Activated naive CD4-positive, alpha-beta T cell treated with anti-CD3 and anti-CD28 coated beads, Interleukin-2, amount 50 U/mL, for 72 hours (primary cell): ENCODE measurements at regions not wholly inside any gene's neighbourhood (a gene's known extent, or its start where the extent isn't known, plus 50 kb on each side); places are given as distances from the start of the nearest gene placed in this dataset.

Experiments
- ATAC-seq, 2 donors: fragments of 150-1000 bp; cut with Tn5 transposase; 2 replicates each; pipeline ENCODE4 v1.10.0; 2021; ENCODE audit warnings: mild to moderate bottlenecking in 2 of 2, moderate library complexity in 2 of 2
- DNase-seq, 2 donors: peaks; one replicate each; pipeline ENCODE4 v3.0.0; 2021 to 2022; ENCODE audit warnings: low spot score in 2 of 2
- H3K27ac Mint-ChIP-seq, 2 donors: one replicate each; pipeline ENCODE4 v1.8.0; 2022; ENCODE audit warnings: mild to moderate bottlenecking in 2 of 2, mixed read lengths in 2 of 2
- H3K36me3 Mint-ChIP-seq, 2 donors: one replicate each; pipeline ENCODE4 v1.8.0; 2022; ENCODE audit warnings: mixed read lengths in 2 of 2
- H3K9me3 Mint-ChIP-seq, 2 donors: one replicate each; pipeline ENCODE4 v1.8.0; 2022; ENCODE audit warnings: mixed read lengths in 2 of 2

DNA sequence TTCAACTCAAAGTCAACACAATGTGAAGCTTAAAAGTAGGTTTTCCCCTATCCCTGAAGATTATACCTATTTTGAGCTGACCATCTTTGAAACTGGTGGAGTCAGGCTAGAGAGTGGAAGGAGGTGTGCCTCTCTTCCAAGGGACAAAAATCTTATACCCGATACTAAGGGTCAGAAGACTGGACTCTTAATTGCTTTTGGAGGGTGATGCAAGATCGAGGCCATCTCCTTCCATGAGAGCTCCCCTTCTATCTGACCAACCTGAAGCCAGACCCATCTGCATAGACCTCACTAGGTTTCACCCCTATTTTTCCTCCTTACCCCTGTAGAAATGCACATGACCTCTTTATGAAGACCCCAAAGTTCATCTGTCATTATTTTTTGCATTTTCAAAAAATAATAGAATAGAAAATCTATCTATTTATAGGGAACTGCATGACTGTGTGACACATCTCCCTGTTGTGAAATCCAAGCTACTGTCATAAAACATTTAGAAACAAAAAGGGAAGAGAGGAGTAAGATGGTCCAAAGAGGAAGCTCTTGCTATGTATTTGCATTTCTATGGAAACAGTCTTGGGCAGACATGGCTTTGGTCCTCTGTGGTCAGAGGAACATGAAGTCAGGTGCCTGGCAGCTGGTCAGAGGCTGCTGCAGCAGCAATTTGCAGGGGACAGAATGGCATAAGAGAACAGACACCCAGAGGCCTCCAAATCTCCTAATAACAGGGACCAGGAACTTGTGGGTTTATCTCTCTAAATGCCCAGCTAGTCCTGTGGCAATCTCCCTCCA lies 349.2 kb downstream of the MAFB start:
- peaks cover 10% of the 10 kb centered on the region in 2 donors for H3K36me3 Mint-ChIP-seq
- ATAC-seq: no peak
- H3K9me3 Mint-ChIP-seq: peaks cover 15 to 25% of the 10 kb centered on the region in 2 donors
- H3K27ac Mint-ChIP-seq: no peak overlapping the region
- DNase-seq: no peak

DNA sequence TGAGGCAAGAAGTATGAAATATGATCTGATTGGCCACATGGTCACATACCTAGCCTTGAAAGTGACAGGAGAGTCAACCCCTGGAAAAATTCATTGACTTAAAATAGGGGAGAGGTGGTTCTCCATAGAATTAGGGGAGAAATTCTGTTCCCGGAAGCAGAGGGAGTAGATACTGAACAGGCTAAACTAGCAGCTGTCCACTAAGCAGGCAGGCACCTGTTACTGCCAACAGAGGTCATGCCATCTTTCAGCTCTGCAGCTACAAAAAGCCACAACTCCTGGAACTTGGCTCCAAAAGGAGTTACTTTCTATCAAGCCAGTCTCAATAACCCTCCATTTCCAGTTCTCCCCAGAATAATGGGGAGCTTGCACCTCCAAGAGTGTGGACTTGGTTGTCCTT lies 352.5 kb downstream of the MAFB start:
- H3K9me3 Mint-ChIP-seq: peaks cover 0 to 5% of the 10 kb centered on the region in 2 donors
- no peak overlapping the region for H3K27ac Mint-ChIP-seq
- no peaks in the 10 kb centered on the region for H3K36me3 Mint-ChIP-seq
- DNase-seq (no peak), ATAC-seq (no peak)

DNA sequence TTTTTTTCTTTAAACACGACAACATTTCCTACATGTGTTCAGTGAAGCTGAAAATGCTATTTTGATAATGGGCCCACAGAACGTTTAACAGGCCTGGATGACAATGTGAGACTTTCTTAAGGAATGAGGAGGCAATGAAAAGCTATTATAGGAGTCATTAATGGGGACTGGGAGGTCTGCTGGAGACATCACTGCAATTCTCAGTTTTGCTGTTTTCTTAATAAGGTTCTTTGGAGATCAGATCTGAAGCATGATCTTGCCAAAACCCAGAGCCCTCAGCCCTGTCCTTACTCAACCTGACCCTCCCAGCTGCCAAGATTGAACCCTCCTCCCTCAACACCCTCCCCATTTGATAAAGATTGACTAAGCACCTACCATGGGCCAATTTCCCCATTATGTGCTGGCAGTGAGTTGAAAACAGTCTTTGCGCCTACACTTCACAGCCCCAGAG lies 353.1 kb downstream of the MAFB start:
- Mint-ChIP-seq H3K27ac (no peak overlapping the region), H3K9me3 (peaks cover 0 to 4% of the 10 kb centered on the region in 2 donors), H3K36me3 (no peaks in the 10 kb centered on the region)
- no peak for ATAC-seq
- DNase-seq: no peak

DNA sequence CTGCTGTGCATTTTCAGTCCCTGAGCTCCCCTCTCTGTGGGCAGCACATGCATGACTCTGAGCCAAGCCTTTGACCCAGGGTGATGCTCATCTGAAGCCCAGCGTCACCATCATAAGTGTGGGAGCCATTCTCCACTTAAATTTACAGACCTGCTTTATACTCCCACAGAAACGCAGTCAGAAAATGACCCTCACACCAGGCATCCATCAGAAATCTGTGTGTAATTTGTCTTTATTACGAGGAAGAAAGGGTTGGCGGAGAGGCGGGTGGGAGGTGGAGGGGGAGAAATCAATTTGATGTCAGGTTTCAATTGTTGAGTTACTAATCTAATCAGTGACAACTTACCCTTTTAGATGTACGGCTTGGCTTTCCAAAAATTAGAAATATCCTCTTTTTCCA lies 353.6 kb downstream of the MAFB start:
- Mint-ChIP-seq H3K9me3 (peaks cover 0 to 4% of the 10 kb centered on the region in 2 donors), H3K27ac (no peak overlapping the region), H3K36me3 (no peaks in the 10 kb centered on the region)
- ATAC-seq (no peak), DNase-seq (no peak)

DNA sequence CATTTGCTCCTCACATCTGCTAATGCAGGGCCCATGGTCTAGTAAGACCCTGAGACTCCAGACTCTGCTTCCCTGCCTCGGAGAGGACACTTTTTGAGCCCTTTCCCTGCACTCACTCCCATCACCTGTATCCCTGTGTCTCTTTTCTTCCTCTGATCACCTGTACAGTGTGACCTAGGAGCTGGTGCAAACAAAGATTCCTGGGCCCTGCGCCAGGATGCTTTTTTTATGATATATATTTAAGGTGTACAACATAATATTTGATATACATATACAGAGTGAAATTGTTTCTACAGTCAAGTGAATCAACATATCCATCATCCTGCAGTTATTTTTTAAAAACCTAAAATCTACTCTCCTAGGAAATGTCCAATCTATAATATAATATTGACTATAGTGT lies 355.4 kb downstream of the MAFB start:
- ATAC-seq (no peak), DNase-seq (no peak)
- no peaks in the 10 kb centered on the region for H3K9me3 Mint-ChIP-seq
- H3K27ac Mint-ChIP-seq: no peak overlapping the region
- H3K36me3 Mint-ChIP-seq: no peaks in the 10 kb centered on the region

DNA sequence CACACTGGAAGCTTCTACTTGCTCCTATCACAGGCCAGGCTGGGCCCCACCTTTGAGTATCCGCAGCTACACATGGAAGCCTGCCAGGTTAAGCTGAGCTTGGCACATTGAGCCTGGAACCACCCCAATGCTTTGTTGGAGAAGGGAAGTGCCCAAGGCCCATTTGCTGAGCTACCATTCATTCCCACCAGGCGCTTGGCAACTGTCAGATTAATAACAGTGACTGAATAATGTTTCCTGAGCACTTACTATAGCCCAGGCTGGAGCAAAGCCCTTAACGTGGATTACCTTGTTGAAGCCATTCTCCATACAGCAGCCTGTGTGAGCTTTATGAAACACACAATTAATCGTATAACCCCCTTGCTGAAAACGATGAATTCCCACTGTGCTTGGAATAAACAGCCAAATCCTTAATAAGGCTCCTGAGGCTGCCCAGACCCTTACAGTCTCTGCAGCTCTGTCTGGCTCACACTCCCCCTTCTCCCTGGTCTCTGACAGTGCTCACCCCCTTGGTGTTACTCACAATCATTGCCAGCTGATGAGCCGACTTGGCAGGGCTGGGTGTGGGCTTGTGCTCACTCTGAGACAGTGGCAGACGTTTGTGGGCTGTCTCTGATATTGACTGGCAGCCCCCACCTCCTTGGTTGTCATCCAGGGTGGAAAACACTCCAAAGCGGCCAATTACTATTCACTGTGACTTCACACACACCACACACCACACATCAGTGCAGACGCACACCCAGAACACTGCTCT lies 357.1 kb downstream of the MAFB start:
- ATAC-seq: no peak
- H3K27ac Mint-ChIP-seq: no peak overlapping the region
- peaks cover 0 to 4% of the 10 kb centered on the region in 2 donors for H3K9me3 Mint-ChIP-seq
- peaks cover 0 to 4% of the 10 kb centered on the region in 2 donors for H3K36me3 Mint-ChIP-seq
- DNase-seq: no peak

DNA sequence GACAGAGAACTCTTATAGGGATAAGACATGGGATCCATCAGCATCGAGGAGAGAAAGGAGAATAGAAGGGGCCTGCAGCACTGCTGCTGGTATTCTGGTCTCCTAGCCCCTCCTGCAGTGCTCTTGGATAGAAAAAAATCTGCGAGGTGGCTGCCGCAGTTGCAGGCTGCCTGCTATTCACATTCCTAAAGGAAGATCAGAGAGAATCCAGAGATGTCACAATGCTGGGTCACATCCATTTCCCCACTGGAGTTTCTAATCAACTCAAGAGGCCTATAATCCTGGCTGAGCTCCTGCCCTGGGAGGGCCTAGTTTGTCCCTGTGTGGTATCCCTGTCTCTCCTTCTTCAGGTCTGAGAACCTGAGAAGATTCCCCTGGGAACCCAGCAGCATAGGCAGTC lies 357.8 kb downstream of the MAFB start:
- no peak for DNase-seq
- ATAC-seq: no peak
- Mint-ChIP-seq H3K27ac (no peak overlapping the region), H3K36me3 (peaks cover 0 to 4% of the 10 kb centered on the region in 2 donors), H3K9me3 (peaks cover 0 to 4% of the 10 kb centered on the region in 2 donors)

DNA sequence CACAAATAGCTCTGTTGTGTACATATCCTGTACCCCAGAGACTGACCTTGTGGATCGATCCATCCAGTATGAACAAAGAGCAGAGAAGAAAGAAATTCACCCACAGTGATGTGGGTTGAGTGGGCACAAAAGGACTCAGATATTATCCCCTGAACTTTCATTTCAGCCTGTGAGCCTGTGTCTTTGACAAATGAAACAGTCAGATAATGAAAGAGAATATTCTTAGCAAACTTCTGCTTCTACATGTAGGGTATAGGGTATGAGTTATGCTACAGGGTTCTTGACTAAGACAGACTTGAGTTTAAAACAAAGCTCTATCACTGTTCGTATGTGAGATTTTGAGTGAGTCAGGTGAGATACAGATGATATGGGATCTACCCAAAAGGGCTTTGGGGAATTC lies 359.7 kb downstream of the MAFB start:
- DNase-seq (no peak), ATAC-seq (no peak)
- Mint-ChIP-seq H3K27ac (no peak overlapping the region), H3K36me3 (peaks cover 0 to 4% of the 10 kb centered on the region in 2 donors), H3K9me3 (peaks cover 0 to 4% of the 10 kb centered on the region in 2 donors)

DNA sequence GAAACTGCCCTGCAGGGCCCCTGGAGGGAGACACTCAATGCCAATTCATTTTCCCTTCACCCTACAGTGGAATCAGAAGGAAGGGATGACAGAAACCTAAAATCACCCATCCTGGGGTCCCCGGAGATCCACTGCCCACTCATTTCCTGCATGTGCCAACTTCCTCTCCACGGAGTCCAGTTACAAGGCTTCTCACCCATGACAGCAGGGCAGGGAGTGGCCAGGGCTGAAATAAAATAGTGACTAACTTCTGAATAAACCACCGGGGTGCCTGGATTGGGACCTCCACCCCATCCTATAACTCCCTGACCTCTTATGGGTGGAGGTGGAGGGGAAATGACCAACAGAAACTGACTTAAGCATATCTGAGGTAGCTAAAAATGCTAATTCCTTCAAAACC lies 362.3 kb downstream of the MAFB start:
- H3K36me3 Mint-ChIP-seq: peaks cover 0 to 4% of the 10 kb centered on the region in 2 donors
- H3K9me3 Mint-ChIP-seq: peaks cover 4% of the 10 kb centered on the region in 2 donors

DNA sequence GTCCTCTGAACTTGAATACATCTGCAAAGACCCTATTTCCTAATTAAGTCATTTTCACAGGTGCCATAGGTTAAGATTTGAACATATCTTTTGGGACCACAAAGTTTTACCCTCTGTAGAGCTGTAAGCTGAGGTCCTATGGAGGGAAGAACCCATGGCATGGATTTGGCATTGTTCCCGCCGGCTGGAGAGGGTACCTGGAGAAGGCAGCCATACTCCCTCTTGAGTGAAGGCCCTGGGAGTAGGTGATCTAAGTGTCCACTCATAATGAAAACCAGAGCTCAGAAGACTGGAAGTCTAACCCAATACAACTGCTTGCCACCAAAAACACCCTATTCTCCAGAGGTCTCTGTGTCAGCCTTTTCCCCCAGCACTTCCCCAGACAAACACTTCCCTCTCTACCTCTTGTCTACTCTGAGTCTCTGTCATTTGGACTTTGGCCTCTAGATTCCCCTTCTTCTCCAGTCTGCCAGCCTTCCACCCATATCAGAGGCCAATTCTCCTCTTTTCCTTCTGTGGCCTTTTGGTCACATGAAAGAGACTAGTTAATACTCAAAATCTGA lies 363.9 kb downstream of the MAFB start:
- peaks cover 4% of the 10 kb centered on the region in 2 donors for H3K9me3 Mint-ChIP-seq
- DNase-seq: no peak
- H3K27ac Mint-ChIP-seq: peak overlapping the region in 1 of 2 donors; percentile 45
- no peak for ATAC-seq
- peaks cover 0 to 4% of the 10 kb centered on the region in 2 donors for H3K36me3 Mint-ChIP-seq

More for the DNA sequence above, 362.3 kb downstream of the MAFB start:
- no peak for ATAC-seq
- DNase-seq: no peak
- no peak overlapping the region for H3K27ac Mint-ChIP-seq

DNA sequence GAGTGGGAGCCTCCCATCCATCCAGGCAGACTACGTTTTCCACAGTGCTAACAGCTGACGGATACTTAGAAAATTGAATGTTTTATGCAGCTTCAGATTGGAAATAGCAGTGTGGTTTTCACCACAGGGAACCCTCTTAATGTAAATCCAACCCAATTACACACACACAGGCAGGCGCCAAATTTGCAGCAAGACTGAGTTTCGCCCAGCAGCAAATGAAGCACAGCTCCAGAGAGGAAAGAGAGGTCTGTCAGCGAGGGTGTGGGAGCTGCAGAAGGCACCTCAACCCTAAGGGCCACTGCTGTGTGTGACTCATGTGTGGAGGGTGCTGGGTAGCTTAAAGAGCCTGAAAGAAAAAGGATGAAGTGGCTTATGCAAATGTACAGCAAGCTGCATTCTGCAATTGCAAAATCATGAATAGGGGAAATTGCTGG lies 365.7 kb downstream of the MAFB start:
- H3K36me3 Mint-ChIP-seq: peaks cover 0 to 4% of the 10 kb centered on the region in 2 donors
- ATAC-seq (no peak), DNase-seq (no peak)
- peaks cover 4% of the 10 kb centered on the region in 2 donors for H3K9me3 Mint-ChIP-seq
- no peak overlapping the region for H3K27ac Mint-ChIP-seq

DNA sequence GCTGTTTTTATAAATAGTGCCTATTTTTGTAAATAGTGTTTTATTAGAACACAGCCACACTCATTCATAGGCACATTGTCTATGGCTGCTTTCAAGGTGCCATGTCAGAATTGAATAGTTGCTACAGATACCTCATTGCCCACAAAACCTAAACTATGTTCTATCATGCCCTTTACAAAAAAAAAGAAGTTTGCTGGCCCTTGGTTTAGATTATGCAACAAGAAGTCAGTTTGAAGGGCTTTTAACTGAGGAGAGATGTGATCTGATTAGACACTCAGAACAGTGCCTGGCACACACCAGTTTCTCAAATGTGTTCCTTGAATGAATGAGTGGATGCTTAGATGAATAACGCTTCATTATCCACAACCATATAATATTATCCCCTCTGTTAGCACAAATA lies 366.1 kb downstream of the MAFB start:
- H3K36me3 Mint-ChIP-seq: peaks cover 0 to under 1% of the 10 kb centered on the region in 2 donors

DNA sequence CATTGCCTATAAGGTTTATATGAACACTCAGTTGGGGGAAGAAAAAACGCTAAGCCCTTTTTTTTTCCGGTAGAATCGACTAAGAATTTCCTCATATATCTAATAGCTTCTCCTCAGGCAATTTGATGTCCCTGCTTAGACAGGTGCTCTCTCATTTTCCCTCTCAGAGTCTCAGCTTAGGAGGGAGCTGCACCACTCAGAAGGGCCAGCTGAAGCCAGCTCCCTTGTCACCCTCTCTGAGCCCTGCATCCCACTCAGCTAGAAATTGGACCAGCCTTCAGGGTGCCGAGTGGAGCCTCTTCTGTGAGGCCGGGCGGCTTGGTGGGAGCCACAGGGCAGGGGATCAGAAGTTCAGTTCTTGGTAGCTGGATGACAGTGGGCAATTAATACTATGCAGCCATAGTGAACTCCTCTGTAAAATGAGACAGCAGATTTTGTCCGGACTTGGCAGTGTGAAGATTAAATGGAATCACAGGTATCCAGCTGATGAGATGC lies 368.5 kb downstream of the MAFB start:
- Mint-ChIP-seq H3K27ac (no peak overlapping the region), H3K36me3 (no peaks in the 10 kb centered on the region), H3K9me3 (peaks cover 0 to 4% of the 10 kb centered on the region in 2 donors)
- ATAC-seq (no peak), DNase-seq (no peak)

More for the DNA sequence above, 366.1 kb downstream of the MAFB start:
- ATAC-seq (no peak), DNase-seq (no peak)
- Mint-ChIP-seq H3K9me3 (peaks cover 1 to 4% of the 10 kb centered on the region in 2 donors), H3K27ac (no peak overlapping the region)

DNA sequence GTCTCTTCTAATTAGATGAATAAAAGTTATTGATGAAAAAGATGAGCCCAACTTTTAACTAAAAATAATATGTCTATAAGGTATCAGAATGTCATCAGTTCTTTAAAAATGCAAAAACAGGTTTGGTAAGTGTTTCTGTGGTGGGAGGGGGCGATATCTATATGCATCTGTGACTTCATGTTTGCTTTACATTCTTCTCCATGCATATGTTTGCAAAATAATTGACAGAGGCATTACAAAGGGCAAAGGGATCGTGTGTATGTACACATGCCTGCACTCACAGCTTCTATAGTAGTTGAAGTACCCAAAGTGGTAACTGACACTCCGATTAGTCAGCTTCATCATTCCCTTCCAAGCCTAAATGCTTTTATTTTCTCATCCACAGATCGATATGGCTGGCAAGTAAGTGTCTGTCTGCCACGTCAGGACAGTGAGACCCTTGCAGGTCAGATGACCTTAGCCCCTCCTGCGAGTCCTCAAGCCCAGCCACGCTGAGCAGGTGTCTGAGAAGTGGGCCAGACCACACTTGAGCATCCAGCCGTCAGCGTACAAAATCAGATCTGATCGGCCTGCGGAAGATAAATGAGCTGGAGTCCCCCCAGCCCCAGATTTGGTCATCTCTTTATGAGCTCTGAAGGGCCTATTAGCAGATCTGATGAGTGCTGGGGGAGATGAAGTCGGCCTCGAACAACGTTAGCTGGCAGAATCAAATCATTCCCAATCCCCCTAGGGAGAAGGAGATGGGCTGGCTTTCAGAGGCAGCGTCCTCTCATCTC lies 369.1 kb downstream of the MAFB start:
- Mint-ChIP-seq H3K36me3 (no peaks in the 10 kb centered on the region), H3K9me3 (peaks cover 0 to 4% of the 10 kb centered on the region in 2 donors), H3K27ac (no peak overlapping the region)
- ATAC-seq (no peak), DNase-seq (no peak)

DNA sequence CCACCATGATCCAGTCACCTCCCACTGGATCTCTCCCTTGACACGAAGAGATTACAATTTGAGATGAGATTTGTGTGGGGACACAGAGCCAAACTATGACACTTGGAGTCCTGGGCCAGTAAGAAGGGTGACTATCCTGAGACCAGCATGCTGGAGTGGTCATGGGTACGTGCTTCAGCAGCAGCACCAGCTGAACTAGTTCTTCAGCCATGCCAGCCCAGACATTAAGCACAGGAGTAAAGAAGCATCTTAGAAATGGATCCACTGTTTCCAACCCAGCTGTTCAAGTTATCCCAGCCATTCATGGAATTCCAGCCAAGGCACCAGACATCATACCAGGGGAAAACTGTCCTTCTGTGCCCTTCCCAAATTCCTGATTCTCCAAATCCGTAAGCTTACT lies 370.0 kb downstream of the MAFB start:
- Mint-ChIP-seq H3K27ac (no peak overlapping the region), H3K36me3 (no peaks in the 10 kb centered on the region), H3K9me3 (peaks cover 0 to 4% of the 10 kb centered on the region in 2 donors)
- no peak for ATAC-seq
- no peak for DNase-seq

DNA sequence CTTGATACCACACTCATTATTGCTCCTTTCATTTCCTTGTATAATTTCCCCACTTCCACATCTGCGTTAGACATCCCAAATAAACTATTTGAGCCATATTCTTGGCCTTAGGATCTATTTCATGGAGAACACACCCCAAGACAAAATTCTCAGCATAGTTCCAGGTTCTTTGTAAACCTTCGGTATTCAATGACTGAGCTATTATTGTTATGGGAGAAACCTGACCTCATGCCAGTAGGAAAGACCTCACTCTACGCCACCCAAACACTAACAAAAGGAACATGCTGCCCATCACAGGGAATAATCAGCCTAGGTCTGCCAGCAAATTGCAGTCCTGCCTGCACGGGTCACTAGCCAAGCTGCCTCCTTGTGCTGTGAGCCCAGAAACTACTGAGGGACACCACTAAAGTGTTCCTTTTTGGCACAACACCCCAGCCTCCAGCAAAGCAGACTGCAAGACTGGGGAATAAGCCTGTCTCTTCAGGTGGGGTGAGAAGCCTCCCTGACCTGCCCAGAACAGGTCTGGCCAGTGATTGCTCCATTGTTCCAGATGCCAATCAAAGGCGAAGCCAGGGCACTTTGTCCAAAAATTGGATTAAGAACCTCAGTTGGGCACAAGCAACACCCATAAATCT lies 371.8 kb downstream of the MAFB start:
- H3K27ac Mint-ChIP-seq: no peak overlapping the region
- ATAC-seq (no peak), DNase-seq (no peak)
- H3K9me3 Mint-ChIP-seq: no peaks in the 10 kb centered on the region
- H3K36me3 Mint-ChIP-seq: no peaks in the 10 kb centered on the region
